GM21529 (cell line): ENCODE measurements at regions not wholly inside any gene's neighbourhood (a gene's known extent, or its start where the extent isn't known, plus 50 kb on each side); places are given as distances from the start of the nearest gene placed in this dataset.

Experiments
- ATAC-seq: cut with Tn5 transposase; IDR thresholded peaks from one replicate; pipeline ENCODE4 v1.9.1; 2021; ENCODE audit not compliant: unreplicated experiment

- no peak for ATAC-seq
These were observed 157.2 kb downstream of the CD83 start for GRCh38 chr6:14274546-14275492.

DNA sequence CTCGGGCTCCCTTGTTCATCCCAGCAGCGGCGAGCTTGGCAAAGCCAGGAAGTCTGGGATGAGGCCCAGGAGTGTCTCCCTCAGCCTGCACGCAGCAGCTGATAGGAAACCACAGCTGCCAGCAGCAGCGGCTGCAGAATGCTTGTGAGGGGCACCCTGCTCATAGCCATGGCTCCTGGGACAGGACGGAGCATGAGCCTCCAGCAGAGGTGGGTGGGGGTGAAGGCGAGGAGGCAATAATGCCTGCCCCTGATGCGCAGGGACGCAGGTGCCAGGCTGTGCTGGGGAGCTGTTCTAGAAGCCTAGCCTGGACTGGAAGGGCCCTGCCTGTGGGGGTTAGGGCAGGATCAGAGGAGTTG lies 157.9 kb downstream of the CD83 start:
- ATAC-seq: no peak

DNA sequence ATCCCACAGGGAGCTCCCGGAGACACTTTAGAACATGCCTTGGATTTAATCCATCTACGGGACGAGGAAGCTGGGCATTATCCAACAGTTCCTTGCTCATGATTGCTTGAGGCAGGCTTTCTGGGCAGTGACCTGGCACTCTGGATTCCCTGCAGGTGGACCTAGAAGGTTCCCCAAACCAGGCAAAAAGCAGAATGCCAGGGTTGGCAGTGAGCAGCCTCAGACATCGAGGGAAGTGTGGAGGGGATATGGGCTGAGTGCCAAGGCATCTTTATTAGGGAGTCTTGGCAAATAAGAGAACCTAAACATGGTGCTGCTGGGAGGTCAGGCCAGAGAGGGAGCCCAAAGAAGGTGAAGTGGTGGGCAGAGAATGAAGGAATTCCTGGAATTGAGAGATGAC lies 158.5 kb downstream of the CD83 start:
- no peak for ATAC-seq

- peak; percentile 97 for ATAC-seq
These were observed 159.3 kb downstream of the CD83 start for GRCh38 chr6:14276667-14277404.

- peak; percentile 28 for ATAC-seq
These were observed 159.9 kb downstream of the CD83 start for GRCh38 chr6:14277405-14277930.

DNA sequence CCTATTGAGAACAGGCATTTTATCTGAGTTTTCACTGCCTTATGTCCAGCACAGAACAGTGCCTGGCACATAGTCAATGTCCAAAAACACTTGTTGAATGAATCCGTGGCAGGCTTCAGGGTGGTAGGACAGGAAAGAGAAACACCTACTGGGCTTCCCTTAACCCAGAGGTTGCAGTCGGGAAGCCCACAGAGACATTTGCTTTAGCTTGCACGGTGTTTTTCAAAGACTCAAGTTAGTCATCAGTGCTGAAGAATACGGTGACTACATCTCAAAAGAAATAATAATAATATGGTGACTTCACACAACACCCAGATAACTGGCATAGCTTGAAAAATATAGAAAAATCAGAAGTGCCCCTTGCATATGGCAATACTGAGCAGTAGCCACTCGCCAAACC lies 160.4 kb downstream of the CD83 start:
- no peak for ATAC-seq

DNA sequence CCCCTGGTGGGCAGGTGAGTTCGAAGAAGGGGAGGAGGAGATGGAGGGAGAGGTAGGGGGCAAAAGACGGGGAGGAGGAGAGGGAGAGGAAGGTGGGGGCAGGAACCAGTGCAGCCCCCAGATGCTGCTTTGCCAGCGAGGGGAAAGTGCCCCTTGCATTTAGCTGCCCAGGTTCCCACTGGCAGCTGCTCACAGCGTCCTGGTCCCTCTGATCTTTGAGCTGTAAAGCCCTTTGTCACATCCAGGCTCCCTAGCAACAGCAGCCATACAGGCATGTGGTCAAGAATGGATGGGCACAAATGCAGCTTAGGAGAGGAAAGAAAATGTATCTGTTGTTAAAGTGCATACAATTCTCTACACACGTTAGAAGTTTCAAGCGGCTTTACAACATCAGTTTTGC lies 160.9 kb downstream of the CD83 start:
- no peak for ATAC-seq

- no peak for ATAC-seq
These were observed 162.5 kb downstream of the CD83 start for GRCh38 chr6:14280006-14280510.

GRCh38 chr6:14280766-14281293 lies 163.3 kb downstream of the CD83 start:
- ATAC-seq: no peak

GRCh38 chr6:14281811-14282660 lies 164.5 kb downstream of the CD83 start:
- ATAC-seq: no peak

DNA sequence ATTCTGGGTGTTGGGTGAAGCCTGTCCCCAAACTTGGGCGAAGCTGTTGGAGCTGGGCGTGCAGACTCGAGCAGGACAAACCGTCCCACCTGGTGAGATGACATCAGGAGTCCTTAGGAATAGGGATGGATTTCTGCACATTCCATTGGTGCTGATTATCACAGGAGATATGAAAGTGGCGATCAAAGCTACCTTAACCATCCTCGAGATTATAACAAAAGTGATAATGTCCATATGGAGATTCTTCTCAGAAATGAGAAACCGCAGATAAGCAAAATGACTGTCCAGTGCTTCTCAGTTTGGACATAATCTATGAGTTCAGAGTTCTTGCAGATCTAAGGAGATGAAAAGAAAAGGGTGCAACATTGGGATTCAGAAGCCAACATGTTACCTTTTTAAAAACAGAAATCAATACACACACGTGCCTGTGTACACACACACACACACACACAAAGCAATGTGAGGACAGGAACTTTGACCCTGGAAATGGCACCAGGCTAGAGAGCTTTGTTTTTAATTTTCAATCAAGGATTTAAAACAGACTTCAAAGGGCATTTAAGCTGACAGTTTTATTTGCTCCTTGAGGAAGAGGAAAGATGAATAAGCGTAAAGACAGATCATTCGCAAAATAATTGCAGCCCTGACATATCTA lies 165.4 kb downstream of the CD83 start:
- no peak for ATAC-seq

GRCh38 chr6:14283600-14284235 lies 166.1 kb downstream of the CD83 start:
- no peak for ATAC-seq

DNA sequence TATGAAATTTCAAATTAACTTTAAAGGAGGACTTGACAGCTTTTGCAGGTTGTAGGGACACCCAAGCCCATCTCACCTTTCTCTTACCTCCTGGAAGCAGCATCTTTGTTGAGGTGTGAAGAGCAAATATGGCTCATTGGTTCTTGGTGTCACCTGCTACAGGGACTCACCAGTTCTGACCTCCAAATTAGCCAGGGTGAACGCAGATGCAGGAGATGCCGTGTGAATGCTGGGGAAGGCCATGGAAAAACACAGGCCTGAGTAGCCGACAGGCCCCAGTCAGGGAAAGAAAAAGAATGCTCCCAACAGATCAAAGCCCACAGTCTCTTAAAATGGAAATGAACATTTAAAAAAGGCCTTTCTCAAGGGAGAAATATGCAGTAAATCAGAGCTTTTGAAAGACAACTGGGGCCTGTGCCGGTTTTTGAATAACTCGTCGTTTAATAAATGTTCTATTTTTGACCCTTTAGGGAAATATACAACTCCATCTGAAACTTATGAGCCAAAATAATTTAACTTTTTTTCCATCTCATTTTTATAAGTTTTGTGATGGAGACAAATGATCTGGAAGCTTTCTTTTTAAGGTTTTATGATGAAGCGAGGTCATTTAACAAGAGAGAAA lies 167.5 kb downstream of the CD83 start:
- no peak for ATAC-seq

DNA sequence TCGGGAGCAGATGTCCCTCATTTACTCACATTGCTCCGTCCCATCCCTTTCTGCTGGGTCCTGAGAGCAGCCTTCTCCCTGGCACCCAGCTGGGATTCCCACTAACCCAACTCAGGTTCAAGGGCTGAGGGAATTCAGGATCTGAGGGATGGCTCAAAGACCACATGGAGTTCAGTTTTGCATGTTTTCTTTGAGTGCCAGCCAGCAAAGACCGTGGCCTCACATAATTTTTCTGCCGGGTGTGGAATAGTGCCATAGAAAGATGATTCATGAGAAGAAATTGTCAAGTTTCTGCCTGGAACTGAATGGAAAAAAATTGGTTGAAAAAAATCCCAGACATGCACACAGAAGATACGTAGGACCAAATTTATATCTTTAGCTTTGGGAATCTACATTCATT lies 168.6 kb downstream of the CD83 start:
- ATAC-seq: no peak

DNA sequence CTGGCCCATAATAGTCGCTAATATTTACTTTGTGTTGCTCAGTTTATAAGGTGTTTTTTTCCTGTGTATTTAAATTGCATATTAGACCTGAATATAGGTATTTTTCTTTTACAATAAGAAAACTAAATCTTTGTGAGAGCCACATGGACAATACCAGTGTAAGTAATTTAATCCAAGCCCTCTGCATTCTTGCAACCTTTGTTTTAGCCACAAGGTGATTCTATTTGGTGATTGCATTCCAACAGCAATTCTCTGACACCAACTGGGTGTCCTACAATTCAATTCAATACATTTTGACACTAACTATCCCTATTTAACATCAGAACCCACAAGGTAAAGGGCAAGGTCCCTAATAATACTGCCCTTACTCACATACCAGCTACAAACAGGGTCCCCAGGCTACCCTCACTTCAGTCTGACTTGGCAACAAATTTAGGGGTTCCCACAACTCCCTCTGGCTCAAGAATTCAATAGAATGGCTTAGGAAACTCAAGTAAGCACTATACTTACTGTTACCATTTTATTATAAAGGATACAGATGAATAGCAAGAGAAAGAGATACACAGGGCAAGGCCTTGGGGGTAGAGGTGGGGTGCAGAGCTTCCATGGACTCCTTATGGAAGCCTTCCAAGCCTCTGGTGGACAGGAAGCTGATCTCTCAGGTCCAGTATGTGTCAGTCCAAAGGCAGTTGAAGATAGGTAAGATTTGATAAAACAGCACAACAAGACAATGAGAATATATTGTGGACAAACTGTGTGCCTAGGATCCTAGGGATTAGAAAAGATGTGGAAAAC lies 169.3 kb downstream of the CD83 start:
- no peak for ATAC-seq

GRCh38 chr6:14287707-14288106 lies 170.1 kb downstream of the CD83 start:
- ATAC-seq: no peak

DNA sequence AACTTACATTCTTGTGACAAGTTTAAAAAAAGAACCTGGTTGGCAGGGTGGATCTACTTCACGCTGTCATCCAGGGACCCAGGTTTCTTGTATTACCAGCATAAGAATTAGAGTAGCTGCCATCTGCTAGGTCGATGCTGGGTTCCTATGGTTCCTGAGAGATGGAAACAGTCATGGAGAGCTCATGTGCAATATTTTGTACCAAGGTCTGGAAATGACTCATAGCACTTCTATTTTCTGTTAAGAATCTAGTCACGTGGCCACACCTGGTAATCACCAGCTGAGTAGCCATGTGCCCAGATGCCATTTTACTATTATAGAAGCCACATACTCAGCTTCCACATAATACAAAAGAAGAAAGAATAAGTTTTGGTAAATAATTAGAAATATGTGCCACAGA lies 171.3 kb downstream of the CD83 start:
- ATAC-seq: no peak

GRCh38 chr6:14290041-14290771 lies 172.6 kb downstream of the CD83 start:
- no peak for ATAC-seq
